ENCODE measurements at regions not wholly inside any gene's neighbourhood (a gene's known extent, or its start where the extent isn't known, plus 50 kb on each side); places are given as distances from the start of the nearest gene placed in this dataset.
"Not testable (repeated sequence)": the region's sequence is repeated elsewhere in the genome, so short reads cannot be mapped to it uniquely, and the experiment has no call there.

- no peak for DNase-seq (ENCODE audit: low spot score)
Observed at GRCh38 chr6:169861431-169862042, 110.1 kb downstream of the ERMARD start.

GRCh38 chr6:169859978-169860703 lies 108.7 kb downstream of the ERMARD start:
- DNase-seq (ENCODE audit: low spot score) = no peak

GRCh38 chr6:169859401-169859977 lies 108.1 kb downstream of the ERMARD start:
- no peak for DNase-seq (ENCODE audit: low spot score)

GRCh38 chr6:169858935-169859351 lies 107.5 kb downstream of the ERMARD start:
- DNase-seq (ENCODE audit: low spot score) = no peak

DNA sequence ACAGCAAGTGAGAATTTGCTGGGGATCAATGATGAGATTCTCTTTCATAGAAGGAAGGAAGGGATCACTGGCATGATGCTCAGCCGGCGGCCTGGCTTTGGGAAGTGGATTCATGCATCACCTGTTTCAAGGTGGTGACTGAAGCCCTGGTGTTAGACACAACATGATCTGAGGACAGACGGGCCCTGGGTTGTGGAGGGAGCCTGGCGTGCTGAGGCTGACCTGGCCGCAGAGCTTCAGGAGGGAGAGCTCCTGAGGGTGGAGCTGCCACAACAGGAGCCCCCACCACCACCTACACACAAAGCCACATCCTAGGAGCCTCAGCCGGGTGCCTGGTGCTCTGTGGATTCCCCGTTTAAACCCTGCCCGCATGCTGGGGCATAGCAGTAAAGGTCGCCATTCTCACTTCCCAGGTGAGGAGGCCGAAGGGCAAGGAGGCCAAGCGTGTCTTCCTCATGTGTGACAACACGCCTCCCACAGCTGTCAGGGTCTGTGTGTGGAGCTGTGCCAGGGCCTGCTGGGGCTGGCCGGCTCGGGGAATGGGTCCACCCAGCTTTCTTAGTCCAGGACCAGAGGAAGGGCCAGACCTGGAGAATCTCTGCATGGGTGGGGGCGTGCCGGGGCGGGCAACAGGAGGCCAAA lies 107.0 kb downstream of the ERMARD start:
- DNase-seq (ENCODE audit: low spot score) = no peak

DNA sequence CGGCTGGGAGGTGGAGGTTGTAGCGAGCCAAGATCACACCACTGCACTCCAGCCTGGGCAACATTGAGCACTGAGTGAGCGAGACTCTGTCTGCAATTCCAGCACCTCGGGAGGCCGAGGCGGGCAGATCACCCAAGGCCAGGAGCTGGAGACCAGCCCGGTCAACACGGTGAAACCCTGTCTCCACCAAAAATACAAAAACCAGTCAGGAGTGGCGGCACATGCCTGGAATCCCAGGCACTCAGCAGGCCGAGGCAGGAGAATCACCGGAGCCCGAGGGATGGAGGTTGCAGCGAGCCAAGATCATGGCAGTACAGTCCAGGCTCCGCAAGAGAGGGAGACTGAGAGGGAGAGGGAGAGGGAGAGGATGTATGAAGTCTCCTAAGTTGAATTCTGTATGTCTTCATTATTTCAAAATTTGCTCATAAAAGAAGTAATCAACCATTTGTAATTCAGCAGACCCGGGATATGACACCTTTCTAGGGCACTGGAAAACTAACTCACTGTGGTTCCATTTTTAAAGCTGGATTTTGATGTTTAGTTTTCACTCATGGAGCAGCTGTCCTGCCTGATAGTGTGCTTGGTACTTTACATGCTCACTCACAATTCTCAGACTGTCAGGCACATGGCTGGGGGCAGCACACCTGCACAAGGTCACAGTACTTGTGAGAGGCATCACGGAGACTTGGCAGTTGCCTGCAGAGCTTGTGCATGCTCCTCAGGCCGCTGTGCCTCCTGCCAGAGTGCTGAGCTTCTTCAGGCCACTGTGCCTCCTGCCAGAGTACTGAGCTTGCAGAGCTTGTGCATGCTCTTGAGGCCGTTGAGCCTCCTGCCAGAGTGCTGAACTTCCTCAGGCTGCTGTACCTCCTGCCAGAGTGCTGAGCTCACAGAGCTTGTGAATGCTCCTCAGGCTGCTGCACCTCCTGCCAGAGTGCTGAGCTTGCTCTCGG lies 106.2 kb downstream of the ERMARD start:
- DNase-seq (ENCODE audit: low spot score) = no peak

GRCh38 chr6:169856442-169857342 lies 105.3 kb downstream of the ERMARD start:
- DNase-seq (ENCODE audit: low spot score) = not testable (repeated sequence)

DNA sequence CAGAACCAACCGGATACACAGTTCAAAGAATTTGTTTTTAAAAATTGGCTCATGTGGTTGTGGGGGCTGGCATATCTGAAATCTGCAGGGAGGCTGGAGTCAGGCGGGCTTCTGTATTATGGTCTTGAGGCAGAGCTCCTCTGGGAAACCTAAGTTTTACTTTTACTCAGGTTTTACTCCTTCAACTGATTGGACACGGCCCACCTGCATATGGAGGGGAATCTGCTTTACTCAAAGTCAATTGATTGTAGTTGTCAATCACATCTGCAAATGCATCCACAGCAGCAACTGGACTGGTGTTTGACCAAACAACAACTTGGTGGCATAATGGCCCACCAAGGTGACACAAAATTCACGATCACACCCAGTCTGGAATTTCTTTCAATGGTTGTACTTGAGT lies 103.4 kb downstream of the ERMARD start:
- DNase-seq (ENCODE audit: low spot score) = no peak

- no peak for DNase-seq (ENCODE audit: low spot score)
Observed at GRCh38 chr6:169854083-169854725, 102.8 kb downstream of the ERMARD start.

GRCh38 chr6:169853196-169854082 lies 102.0 kb downstream of the ERMARD start:
- no peak for DNase-seq (ENCODE audit: low spot score)

DNA sequence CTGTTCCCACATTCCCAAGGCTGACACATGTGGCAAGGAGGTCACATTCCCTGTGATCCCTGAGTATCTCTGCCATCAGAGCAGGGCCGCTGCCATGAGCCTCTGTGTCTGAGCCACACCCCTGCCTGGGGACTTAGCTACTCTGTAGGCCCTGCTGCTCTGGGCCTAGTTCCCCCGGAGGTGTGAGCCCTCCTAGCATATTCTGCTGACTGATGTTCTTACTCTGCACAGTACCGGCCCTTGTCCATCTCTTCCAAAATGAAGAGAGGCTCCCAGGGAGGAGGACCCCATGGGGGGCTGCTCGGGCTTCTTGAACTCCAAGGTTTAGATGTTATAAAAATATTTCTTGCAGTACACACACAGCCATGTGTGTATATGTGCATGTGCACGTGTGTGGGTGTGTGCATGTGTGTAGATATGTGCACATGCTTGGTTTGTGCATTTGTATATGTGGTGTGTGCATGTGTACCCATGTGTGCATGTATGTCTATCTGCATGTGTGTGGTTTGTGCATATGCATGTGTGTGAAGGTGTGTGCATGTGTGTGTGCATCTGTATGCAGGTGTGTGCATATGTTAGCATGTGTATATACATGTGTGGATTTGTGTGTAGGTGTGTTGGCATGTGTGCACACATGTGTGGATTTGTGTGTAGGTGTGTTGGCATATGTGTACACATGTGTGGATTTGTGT lies 101.2 kb downstream of the ERMARD start:
- no peak for DNase-seq (ENCODE audit: low spot score)

- no peak for DNase-seq (ENCODE audit: low spot score)
Observed at GRCh38 chr6:169851641-169852503, 100.5 kb downstream of the ERMARD start.

DNA sequence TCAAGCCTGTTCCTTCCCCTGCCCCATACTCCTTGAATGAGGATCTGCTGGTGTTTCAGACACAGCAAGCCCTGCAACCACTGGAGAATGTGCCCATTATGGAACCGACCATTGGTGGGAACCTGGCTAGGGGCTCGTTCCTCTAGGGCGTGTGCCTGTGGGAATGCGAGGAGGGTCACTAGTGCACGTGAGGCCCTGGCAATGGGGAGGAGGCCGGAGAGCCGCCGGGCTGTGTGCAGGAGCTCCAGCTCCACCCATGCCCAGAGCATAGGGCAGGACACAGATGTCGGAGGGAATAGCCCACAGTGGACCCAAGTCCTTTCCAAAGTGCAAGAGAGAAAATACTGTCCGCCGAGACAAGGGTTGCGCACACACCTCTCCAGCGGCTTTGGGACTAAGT lies 99.3 kb downstream of the ERMARD start:
- no peak for DNase-seq (ENCODE audit: low spot score)

GRCh38 chr6:169850154-169850553 lies 98.7 kb downstream of the ERMARD start:
- DNase-seq (ENCODE audit: low spot score) = no peak

DNA sequence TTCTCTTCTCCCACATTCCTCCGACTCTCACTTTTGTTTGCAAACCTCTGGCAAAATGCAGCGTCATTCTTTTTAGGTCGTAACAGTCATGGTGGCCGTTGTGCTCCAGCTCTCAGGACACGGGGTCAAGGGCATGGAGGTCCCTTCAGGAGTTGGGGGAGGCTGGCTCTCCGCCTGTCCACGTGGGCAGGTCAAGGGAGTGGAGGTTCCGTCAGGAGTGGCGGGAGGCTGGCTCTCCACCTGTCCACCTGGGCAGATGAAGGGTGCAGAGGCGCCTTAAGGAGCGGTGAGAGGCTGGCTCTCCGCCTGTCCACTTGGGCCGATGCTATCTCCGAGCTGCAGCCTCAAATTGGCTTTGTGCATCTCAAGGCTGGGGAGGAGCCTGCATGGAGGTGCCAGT lies 98.0 kb downstream of the ERMARD start:
- no peak for DNase-seq (ENCODE audit: low spot score)

- no peak for DNase-seq (ENCODE audit: low spot score)
Observed at GRCh38 chr6:169848946-169849345, 97.5 kb downstream of the ERMARD start.

GRCh38 chr6:169847901-169848311 lies 96.5 kb downstream of the ERMARD start:
- DNase-seq (ENCODE audit: low spot score) = no peak
